GM18511 (cell line): ENCODE measurements at regions not wholly inside any gene's neighbourhood (a gene's known extent, or its start where the extent isn't known, plus 50 kb on each side); places are given as distances from the start of the nearest gene placed in this dataset.
A peak's percentile ranks its signal among the peaks of the same experiment; 100 is the strongest.
"Not testable (repeated sequence)": the region's sequence is repeated elsewhere in the genome, so short reads cannot be mapped to it uniquely, and the experiment has no call there.

Experiments used
- ATAC-seq: cut with Tn5 transposase; IDR thresholded peaks from one replicate; pipeline ENCODE4 v1.9.1; 2021; ENCODE audit warnings: mild to moderate bottlenecking, moderate library complexity; ENCODE audit not compliant: unreplicated experiment

DNA sequence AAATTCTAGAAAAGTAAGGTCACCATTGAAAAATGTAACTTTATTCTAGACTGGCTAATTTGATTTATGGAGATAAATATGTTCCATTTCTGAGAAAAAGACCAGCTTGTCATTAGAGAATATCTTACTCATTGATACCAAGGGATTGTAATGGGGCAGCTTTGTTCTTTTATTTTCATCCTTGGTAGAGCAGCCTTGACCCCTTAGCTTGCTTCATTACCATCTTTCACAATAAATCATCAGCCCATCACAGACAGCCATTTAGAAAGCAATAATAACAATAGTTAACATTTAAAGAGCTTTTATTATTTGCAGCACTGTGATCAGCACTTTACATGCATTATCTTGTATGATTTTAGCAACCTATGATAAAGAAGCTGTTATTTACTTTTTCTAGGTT lies 253.6 kb downstream of the C3orf38 start:
- ATAC-seq: no peak

DNA sequence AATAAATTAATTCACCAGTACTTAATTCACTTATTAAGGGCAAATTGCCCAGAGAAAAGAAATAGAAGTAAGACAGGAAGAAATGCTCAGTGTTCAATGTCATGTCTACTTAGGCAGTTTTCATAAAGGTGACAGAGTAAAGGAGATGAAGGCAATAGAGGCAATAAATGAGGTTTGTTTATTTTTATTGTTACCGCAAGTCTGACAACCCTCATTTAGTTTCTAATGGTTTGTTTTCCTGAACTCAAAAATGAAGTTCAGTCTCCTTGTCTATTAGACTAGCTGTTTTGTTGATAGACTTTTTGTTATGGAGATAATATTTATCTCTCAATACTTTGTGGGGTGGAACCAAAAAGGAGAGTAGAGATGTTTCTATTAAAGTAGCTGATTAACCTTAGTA lies 258.3 kb downstream of the C3orf38 start:
- ATAC-seq: no peak

DNA sequence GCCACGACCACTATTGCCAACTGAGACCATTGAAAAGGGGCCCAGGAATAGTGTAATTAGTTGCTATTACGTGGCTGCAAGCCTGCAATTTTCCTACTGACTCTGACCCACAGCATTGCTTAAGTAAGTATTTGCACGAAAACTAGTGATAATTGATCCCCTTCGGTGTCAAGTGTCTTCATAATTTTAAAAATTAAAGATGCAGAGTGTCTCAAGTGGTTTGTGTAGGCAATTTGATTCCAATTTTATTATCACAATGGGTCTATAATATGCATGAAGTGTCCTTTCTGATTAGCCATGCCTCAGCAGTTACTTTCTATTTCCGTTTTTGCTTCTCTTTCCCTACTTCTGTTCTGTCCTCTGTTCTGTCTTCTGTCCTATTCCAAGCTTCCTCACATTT lies 259.2 kb downstream of the C3orf38 start:
- no peak for ATAC-seq

DNA sequence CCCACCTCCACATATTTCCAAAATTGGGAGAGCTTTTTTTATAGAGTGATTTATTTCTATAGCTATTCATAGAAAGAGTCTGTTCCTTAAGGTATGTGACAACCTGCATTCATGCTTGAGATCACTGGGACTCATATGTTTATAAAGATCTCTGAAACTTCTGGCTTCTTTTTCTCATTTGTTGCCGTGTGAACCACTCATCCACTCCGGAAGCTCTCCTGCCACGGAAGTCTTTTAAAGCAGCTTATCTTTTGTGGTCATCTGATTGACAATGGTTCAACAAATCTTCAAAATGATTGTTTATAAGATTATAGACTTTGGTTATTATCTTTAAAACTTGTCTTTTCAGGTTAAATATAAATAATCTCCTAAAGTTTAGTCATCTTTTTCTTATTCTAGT lies 260.5 kb downstream of the C3orf38 start:
- peak; percentile 47 for ATAC-seq

DNA sequence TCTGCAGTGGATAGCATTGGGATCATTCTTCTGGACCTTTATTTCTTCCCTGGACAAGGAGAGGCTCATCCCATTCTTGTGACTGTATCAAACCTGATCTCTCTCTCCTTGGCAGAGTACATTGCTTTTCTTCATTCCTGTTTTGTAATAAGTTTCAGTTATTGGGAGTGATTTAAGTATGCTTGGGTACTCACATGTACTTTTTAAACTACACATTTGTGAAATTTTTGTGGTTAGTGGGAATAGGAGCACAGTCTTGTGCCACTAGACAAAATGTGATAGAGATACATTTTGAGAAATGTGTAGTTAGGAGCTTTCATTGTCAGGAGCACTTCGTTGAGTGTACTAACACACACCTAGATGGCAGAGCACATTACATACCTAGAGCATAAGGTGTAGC lies 262.6 kb downstream of the C3orf38 start:
- ATAC-seq: no peak

DNA sequence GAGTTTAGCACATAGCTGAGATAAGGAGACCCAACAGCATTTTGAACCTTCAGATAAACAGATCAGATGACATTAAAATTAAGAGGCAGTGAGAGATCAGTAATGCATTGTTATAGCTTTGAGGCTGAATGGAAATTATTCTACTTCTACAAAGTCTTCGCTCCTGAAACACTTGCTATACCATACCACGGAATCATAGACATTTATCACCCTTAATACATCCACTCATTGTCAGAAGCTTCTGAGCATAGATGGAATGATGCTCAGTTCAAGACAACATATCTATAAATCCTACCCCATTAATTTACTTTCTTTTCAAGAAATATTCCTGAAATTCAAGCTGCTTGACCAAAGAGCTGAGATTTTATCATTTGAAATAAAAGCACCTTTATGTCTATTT lies 266.7 kb downstream of the C3orf38 start:
- no peak for ATAC-seq

DNA sequence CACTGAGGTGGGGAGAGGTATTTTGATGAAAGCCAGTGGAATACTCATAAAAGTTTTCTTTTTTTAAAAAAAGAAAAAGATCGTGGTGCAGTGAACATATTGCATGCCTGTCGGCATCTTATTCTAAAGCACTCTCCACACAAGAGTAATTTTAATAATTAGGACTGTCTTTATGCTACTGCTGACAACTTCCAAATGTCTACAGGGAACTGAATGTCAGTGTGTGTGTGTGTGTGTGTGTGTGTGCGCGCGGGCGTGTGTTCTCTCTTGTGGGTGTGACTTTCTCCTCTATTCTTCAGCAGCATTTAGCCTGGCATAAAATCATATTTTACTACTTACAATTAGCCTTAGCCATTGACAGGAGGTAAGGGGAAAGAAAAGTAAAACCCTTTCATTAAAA lies 268.5 kb downstream of the C3orf38 start:
- no peak for ATAC-seq

DNA sequence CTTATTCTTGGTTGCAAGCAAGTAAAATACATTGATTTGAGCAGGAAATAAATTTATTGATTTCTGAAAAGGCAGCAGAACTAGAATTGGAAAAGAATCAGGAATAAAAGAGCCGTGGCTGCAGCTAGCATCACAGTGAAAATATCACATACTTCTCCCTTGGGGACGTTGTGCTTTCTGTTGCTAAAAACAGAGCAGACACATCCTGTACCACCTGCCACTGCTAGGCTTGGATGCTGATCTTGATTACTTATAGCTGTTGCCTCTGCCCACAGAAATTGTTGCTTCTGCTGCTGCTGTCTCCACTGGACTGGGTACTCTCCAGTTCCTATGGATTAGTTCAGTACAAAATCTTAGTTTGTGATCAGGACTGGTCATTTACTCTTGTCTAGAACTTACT lies 283.8 kb downstream of the C3orf38 start:
- peak; percentile 98 for ATAC-seq

DNA sequence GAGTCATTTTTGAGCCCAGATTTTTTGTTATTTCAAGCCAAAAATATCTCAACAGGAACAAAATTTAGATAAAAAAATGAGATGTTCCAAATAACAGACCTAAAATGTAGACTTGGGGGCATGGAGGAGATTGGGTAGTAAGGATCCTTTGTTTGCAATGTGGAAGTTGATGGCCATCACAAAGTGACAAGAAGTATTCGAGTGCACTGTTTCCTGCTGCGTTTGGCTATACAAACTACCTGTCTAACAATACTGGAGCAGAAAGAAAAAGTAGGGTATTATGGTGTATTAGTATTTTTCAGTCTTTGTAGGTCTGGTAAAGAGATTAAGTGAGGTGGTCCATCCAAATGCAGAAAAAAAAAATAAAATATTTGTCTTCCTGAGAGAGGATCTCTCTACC lies 284.2 kb downstream of the C3orf38 start:
- peak; percentile 41 for ATAC-seq

DNA sequence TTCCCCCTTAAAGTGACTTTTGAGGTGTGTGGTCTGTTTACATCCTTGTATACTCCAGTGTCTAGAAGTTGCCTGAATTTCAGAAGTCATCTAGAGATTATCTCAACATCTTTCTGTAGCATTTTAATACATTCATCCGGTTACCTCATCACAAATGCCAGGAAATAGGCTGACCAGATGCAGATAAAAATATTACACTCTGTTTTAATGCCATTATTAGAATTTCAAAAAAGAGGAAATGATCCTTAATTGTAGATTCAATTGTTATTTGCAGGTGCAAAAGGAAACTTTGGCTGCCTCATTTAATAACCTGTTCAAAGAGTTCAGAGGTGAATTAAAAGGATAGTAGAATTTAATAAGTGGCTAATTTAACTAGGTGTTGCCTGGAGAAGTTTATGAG lies 290.9 kb downstream of the C3orf38 start:
- peak; percentile 86 for ATAC-seq

DNA sequence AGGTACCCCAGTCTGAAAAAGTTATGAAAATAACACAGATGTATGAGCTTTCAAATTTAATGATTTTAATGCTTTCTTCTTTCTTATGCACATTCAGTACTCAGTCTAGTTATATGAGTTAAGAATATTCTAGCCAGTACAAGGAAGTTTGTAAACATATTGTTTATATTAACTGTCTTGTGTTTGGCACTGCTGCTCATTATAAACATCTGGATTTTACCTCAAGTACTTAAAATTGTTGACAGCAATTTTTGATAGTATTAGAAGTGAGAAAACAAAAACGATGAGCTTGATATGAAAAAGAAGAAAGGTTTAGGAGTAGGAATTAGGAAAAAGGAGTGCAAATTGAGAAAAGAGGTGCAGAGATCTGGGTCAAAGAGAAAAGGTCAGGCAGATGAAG lies 293.3 kb downstream of the C3orf38 start:
- ATAC-seq: no peak

DNA sequence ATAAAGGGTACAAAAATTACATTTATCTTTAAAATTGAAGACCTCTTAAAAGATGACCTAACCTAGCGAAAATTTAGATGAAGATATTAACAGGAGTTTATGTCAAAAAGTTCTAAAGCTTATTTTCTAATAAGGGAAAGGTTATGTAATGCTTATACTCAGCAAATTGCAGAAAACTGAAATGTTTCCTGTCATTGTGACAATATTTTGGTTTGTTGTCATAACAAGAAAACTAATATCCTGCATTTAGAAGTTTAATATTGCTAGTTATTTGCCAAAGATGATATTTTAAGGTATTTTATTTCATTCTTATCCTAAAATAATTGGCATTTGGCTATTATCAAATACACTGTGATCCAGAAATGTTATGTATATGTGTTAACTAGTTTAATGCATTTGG lies 294.5 kb downstream of the C3orf38 start:
- no peak for ATAC-seq

DNA sequence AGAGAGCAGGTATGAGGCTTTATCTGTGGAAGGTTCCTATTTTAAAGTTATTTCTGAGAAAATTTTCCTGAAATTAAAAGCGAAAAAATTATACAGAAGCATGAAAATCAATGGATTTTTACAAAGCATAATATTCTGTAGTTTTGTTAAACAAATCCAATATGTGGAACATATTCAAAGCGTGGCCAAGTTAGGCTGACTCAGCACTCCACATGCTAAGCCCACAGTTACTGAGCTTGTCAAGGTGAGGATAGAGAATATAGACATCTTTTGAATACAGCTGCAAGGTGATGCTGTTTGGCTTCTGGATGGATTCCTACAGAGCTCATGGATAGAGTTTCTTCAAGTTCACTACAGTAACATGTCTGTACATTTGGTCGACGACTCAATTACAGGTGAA lies 302.5 kb downstream of the C3orf38 start:
- ATAC-seq: no peak

DNA sequence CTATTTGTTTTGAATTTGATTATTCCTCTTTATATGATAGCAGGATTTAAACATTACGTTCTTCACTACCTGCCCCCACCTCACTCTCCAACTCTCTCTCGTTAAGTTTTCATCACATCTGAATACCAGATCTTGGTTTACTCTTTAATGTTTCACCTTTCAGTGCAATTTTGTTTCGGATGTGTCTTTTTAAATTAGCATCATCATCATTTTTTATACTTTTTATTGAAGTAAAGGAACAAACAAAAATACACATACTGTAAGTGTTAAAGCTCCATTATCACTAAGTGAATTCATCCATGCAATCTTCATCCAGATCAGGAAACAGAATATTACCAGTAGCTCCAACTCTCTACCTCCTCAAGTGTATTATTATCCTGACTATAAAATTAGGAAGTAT lies 310.6 kb downstream of the C3orf38 start:
- ATAC-seq: no peak

DNA sequence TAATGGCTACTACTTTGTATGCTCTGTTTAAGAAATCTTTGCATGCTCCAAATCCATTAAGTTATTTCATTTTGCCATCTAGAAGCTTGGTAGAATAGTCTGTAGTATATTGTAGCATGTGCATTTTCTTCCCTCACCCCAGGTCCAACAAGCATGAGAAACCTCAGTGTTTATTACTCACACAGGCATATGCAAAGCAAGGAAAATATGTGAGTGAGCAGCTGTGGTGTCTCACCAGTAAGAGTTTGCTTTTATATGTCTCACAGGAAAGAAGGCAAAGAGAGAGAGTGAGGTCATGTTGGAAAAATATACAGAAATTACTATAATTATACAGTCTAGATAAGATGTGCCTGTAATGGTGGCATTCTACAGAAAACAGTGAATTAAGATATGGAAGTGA lies 312.5 kb downstream of the C3orf38 start:
- no peak for ATAC-seq

DNA sequence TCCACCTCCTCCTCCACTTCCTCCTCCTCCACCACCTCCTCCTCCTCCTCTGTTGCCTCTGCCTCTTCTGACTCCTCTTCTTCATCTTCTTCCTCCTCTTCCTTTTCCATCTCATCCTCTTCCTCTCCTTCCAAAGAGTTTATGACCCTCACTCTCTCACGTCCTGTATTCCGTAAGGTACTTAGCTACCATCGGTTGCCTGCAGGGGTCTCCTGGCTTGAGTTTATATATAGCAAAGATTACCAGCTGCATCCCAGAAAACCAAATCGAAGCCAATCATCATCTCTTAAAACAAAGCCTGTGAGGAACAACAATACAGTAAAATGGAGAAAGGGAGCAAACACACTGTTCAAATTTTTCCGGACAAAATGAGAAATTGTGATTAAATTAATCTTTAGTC lies 317.4 kb downstream of the C3orf38 start:
- ATAC-seq: no peak

DNA sequence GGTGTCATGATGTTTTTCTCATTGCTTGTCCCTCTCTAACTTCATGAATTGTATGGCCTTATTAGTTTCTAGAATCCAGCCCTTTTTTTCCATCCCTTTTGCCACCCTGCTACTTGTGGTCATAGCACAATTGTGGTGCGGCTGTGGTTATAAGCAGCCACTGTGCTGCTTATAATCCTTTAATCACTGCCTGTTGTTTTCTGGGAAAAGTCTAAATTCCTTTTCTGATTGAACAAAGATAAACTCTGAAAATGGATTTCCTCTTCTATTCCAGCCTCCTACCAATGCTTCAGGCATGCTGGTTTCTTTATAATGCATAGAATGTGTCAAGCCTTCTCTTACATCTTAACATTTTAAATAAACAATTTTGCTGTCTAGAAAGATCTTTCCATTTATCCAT lies 319.5 kb downstream of the C3orf38 start:
- ATAC-seq: no peak

DNA sequence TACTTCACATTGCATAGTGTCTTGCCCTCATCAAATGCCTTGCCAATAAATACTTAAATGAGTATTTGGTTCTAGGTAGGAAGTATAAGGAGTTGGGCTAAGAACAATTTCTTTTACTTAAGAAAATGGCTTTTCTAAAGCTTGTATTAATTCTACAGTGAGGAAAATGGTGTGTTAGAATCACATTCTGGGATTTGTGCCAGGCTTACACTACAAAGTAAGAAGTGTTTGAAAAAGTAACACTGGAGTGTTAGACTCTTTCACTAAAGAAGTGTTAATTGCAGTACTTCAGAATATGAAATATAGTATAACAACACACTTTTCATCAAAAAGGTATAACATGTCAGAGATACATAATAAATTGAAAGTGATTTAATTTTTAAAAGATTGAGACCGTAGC lies 328.7 kb downstream of the C3orf38 start:
- ATAC-seq: no peak

DNA sequence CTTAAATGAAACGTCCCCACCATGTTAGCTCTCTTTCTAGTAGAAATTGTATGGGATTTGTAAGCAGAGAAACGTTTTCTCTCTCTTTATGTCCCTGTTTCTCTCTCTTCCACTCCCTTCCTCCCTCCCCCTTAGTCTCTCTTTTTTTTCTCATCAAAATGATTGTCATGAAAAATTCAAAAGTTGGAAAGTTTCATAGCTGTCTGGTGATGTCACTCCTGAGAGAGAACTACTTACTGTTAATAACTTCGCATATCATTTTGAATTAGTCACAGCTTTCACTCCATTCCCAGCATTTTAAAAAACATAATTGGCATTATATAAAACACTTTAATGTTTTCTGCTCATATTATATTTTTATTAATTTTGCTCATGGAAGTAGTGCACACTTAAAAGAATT lies 331.1 kb downstream of the C3orf38 start:
- no peak for ATAC-seq

DNA sequence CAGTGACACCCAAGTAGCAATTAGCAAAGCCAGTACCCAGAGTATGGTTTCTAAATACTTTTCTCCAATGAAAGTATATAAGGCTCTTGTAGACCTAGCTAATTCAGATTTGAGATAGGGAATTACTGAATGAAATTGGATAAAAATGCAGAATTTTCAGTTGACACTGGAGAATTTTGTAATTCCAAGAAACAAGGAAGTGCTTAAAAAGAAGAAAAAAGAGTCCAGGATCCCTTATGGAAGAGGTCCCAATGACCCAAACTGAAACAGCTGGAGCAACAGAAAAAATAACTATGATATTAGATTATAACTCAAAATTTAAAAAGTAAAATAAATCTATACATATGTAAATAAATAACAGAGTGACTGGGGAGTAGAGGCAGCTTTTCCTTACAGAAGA lies 335.2 kb downstream of the C3orf38 start:
- no peak for ATAC-seq

DNA sequence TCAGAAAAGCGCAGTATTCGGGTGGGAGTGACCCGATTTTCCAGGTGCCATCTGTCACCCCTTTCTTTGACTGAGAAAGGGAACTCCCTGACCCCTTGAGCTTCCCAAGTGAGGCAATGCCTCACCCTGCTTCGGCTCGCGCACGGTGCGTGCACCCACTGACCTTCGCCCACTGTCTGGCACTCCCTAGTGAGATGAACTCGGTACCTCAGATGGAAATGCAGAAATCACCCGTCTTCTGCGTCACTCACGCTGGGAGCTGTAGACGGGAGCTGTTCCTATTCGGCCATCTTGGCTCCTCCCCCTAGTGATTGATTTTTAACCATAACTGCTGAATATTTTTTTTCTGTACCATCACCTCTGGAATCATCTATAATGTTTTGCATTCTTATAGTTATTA lies 359.1 kb downstream of the C3orf38 start:
- ATAC-seq: not testable (repeated sequence)

DNA sequence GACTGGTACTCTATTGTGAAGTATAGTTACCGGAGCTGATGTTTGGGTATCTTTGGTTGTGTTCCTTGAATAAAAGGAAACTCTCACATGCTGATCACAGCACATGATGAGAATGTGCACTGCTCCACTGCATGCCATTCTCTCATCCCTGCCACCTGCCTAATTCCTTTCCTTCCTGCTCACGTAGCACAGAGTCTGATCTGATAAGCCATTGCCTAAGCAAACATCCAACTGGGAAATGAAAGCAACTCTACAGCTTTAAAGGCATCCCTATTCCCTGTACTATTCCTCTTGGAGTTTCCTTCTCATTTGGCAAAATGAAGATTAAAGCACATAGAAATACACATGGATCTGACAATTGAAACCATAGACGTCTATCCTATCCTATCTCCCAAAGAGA lies 359.8 kb downstream of the C3orf38 start:
- no peak for ATAC-seq

DNA sequence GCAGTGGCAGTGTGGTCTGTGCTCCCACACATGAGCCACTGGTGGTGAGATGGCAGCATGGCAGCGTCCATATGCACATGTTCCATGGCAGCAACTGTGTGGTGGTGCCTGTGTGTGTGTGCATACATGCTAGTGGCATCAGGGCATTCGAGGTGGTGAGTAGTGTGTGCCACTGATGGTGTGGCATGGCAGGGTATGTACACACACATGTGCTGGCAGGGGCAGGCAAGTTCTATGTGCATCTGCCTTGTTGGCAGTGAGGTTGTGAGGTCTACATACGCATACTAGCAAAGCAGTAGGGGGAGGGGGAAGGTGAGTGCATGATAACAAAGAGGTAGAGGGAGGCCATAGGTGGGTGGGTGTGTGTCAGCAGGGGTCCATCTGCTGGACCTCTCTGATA lies 378.7 kb downstream of the C3orf38 start:
- no peak for ATAC-seq

DNA sequence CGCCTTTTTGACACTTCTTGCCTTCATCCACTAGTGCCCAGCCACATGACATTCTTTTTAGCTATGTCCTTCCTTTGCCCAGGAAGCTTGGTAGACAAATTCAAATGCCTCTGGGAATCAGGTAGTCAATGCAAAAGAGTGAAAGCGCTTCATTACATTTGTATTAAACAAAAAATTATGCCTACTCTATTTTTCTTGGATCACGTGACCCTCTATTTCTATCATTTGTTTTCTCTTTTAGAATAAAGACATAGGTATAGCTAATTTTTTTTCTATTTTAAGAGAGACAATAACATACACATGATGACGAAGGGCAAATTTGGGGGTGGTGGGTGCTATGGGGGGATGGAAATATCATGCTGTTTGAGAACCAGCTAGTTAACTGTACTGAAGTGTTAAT lies 384.8 kb downstream of the C3orf38 start:
- no peak for ATAC-seq
